HL-60 (cell line): ENCODE measurements at regions not wholly inside any gene's neighbourhood (a gene's known extent, or its start where the extent isn't known, plus 50 kb on each side); places are given as distances from the start of the nearest gene placed in this dataset.

Experiments
- DNase-seq, 2 experiments: peaks; one replicate each; pipeline ENCODE4 v3.0.0-alpha.2; 2010 to 2020; ENCODE audit warnings: low read depth in 1 of 2, low spot score in 1 of 2
- H3K27ac ChIP-seq: fragments of 250-450 bp; sonication (Bioruptor Pico); replicated peaks from 2 replicates; pipeline ENCODE4 v1.5.1; 2020; ENCODE audit warnings: mild to moderate bottlenecking, moderate library complexity
- H3K27me3 ChIP-seq: fragments of 250-450 bp; sonication (Bioruptor Pico); 2 replicates; pipeline ENCODE4 v1.5.1; 2021; ENCODE audit warnings: mild to moderate bottlenecking, moderate library complexity; ENCODE audit not compliant: insufficient read depth, poor library complexity, severe bottlenecking
- H3K4me3 ChIP-seq: replicated peaks from 2 replicates; pipeline ENCODE4 v1.5.1; 2011; ENCODE audit warnings: mild to moderate bottlenecking, control low read depth, low read length; ENCODE audit not compliant: insufficient read depth
- CTCF ChIP-seq: IDR thresholded peaks from one replicate; pipeline ENCODE4 v1.5.1; 2011; ENCODE audit warnings: low read length, control low read depth, inconsistent platforms; ENCODE audit not compliant: insufficient read depth
- GABPA ChIP-seq: IDR thresholded peaks from 2 replicates; pipeline ENCODE4 v1.6.1; 2012; ENCODE audit warnings: low read depth
- POLR2AphosphoS5 ChIP-seq: IDR thresholded peaks from 2 replicates; pipeline ENCODE4 v1.6.1; 2012; ENCODE audit warnings: low read depth
- REST ChIP-seq: IDR thresholded peaks from 2 replicates; pipeline ENCODE4 v1.6.1; 2012; ENCODE audit warnings: low read depth; ENCODE audit not compliant: insufficient replicate concordance
- SPI1 ChIP-seq: IDR thresholded peaks from 2 replicates; pipeline ENCODE4 v1.6.1; 2012; ENCODE audit warnings: low read depth, mild to moderate bottlenecking, borderline replicate concordance

- DNase-seq = no peak
- Histone ChIP-seq H3K27me3 (no peaks in the 10 kb centered on the region), H3K4me3 (no peak overlapping the region), H3K27ac (no peak overlapping the region)
- no peak for TF ChIP-seq SPI1
These were observed 703.5 kb upstream of the WWC1 start for GRCh38 chr5:167587772-167588437.

- DNase-seq = no peak
- no peaks in the 10 kb centered on the region for H3K27me3 ChIP-seq
- no peak overlapping the region for H3K4me3 ChIP-seq
- H3K27ac ChIP-seq = no peak overlapping the region
- no peak for TF ChIP-seq CTCF
- TF ChIP-seq REST = no peak
- TF ChIP-seq GABPA = no peak
- no peak for TF ChIP-seq POLR2AphosphoS5
- no peak for TF ChIP-seq SPI1
These were observed 699.3 kb upstream of the WWC1 start for GRCh38 chr5:167592114-167592513.

- no peak overlapping the region for H3K27ac ChIP-seq
- DNase-seq = no peak
- no peak overlapping the region for H3K4me3 ChIP-seq
- H3K27me3 ChIP-seq = no peaks in the 10 kb centered on the region
- TF ChIP-seq REST (no peak), GABPA (no peak), POLR2AphosphoS5 (no peak), SPI1 (no peak), CTCF (no peak)
These were observed 698.0 kb upstream of the WWC1 start for GRCh38 chr5:167593329-167594060.

GRCh38 chr5:167594061-167594435 is 697.4 kb upstream of the WWC1 start:
- no peak for DNase-seq
- TF ChIP-seq SPI1 (no peak), GABPA (no peak), POLR2AphosphoS5 (no peak), CTCF (no peak), REST (no peak)
- Histone ChIP-seq H3K27ac (no peak overlapping the region), H3K27me3 (no peaks in the 10 kb centered on the region), H3K4me3 (no peak overlapping the region)
